MCF 10A (cell line): ENCODE measurements at regions not wholly inside any gene's neighbourhood (a gene's known extent, or its start where the extent isn't known, plus 50 kb on each side); places are given as distances from the start of the nearest gene placed in this dataset.

Source experiments
- BruUV-seq: library from RNA; stranded (reverse); fragments of 400-500 nt; replicated peaks from 2 replicates; lab custom pipeline; 2021; lab: Mats Ljungman, UMichigan
- CTCF ChIA-PET: fragments of 300-600 bp; sonication (Branson Sonifier 250); formaldehyde crosslinking; extraction: SDS; loops from one replicate; lab custom pipeline; 2021; ENCODE audit warnings: antibody characterized with exemption, inconsistent platforms; lab: Yijun Ruan, JAX
- POLR2A ChIA-PET: fragments of 300-600, 350-650 bp; sonication (Branson Sonifier 250); formaldehyde crosslinking; extraction: SDS; loops from one replicate; lab custom pipeline; 2020; ENCODE audit warnings: antibody characterized with exemption, inconsistent platforms; lab: Yijun Ruan, JAX
- DNase-seq: peaks from one replicate; pipeline ENCODE4 v3.0.0-alpha.2; 2018; ENCODE audit not compliant: unreplicated experiment
- H3K27ac Mint-ChIP-seq: one replicate; pipeline ENCODE4 v1.8.0; 2022; ENCODE audit warnings: mild to moderate bottlenecking, low read depth, mixed read lengths; ENCODE audit not compliant: unreplicated experiment
- H3K27me3 Mint-ChIP-seq: one replicate; pipeline ENCODE4 v1.8.0; 2022; ENCODE audit warnings: mixed read lengths; ENCODE audit not compliant: insufficient read depth, unreplicated experiment
- H3K36me3 Mint-ChIP-seq: one replicate; pipeline ENCODE4 v1.8.0; 2022; ENCODE audit warnings: mild to moderate bottlenecking, moderate library complexity, mixed read lengths; ENCODE audit not compliant: insufficient read depth, unreplicated experiment
- H3K4me1 Mint-ChIP-seq: one replicate; pipeline ENCODE4 v1.8.0; 2022; ENCODE audit warnings: mixed read lengths; ENCODE audit not compliant: insufficient read depth, unreplicated experiment
- H3K4me3 Mint-ChIP-seq: one replicate; pipeline ENCODE4 v1.8.0; 2022; ENCODE audit warnings: mild to moderate bottlenecking, moderate library complexity, mixed read lengths; ENCODE audit not compliant: unreplicated experiment
- H3K9me3 Mint-ChIP-seq: one replicate; pipeline ENCODE4 v1.8.0; 2022; ENCODE audit warnings: mixed read lengths; ENCODE audit not compliant: unreplicated experiment
- CTCF ChIP-seq: fragments of 200-600 bp; IDR thresholded peaks from one replicate; pipeline ENCODE4 v1.8.0; 2022; ENCODE audit warnings: antibody characterized with exemption, mild to moderate bottlenecking; ENCODE audit not compliant: unreplicated experiment
- intact Hi-C: fragments of 100-400 bp; cut with micrococcal nuclease; formaldehyde crosslinking; loops from 2 replicates; pipeline ENCODE4 v1.14.1; 2022

GRCh38 chr1:96968541-96968940 is 247.0 kb downstream of the PTBP2 start:
- BruUV-seq, result no TSS peak
- no peaks in the 10 kb centered on the region for H3K9me3 Mint-ChIP-seq
- no peaks in the 10 kb centered on the region for H3K36me3 Mint-ChIP-seq
- DNase-seq, result no peak
- ChIA-PET POLR2A (no interaction called here), CTCF (interaction anchor here (0.7 to 1.1 kb wide), 2 partner anchors 557 to 696 kb away, joined by 4 to 6 read pairs; no protein-coding TSS in a partner anchor)
- H3K4me3 Mint-ChIP-seq, result no peak overlapping the region
- H3K27ac Mint-ChIP-seq, result no peak overlapping the region
- no peaks in the 10 kb centered on the region for H3K27me3 Mint-ChIP-seq
- intact Hi-C loops, result loop anchor here (10.0 kb wide), 2 partner anchors 276 to 556 kb away; no protein-coding TSS in a partner anchor
- peaks cover 4% of the 10 kb centered on the region for H3K4me1 Mint-ChIP-seq
- TF ChIP-seq CTCF, result no peak

GRCh38 chr1:96968983-96969382 is 247.4 kb downstream of the PTBP2 start:
- POLR2A ChIA-PET, result no interaction called here
- TF ChIP-seq CTCF, result no peak
- no peaks in the 10 kb centered on the region for H3K9me3 Mint-ChIP-seq
- no peak overlapping the region for H3K27ac Mint-ChIP-seq
- BruUV-seq, result no TSS peak
- DNase-seq, result peak; percentile 30
- no peaks in the 10 kb centered on the region for H3K36me3 Mint-ChIP-seq
- H3K4me1 Mint-ChIP-seq, result peaks cover 8% of the 10 kb centered on the region
- CTCF ChIA-PET, result interaction anchor here (0.7 to 1.1 kb wide), 3 partner anchors 221 to 696 kb away, joined by 4 to 6 read pairs (median 4); no protein-coding TSS in a partner anchor
- H3K27me3 Mint-ChIP-seq, result no peaks in the 10 kb centered on the region
- no peak overlapping the region for H3K4me3 Mint-ChIP-seq
- intact Hi-C loops, result loop anchor here (10.0 kb wide), 2 partner anchors 276 to 556 kb away; no protein-coding TSS in a partner anchor

GRCh38 chr1:96969656-96970163 is 248.1 kb downstream of the PTBP2 start:
- POLR2A ChIA-PET, result no interaction called here
- H3K9me3 Mint-ChIP-seq, result no peaks in the 10 kb centered on the region
- H3K4me3 Mint-ChIP-seq, result no peak overlapping the region
- intact Hi-C loops, result loop anchor here (10.0 kb wide), 2 partner anchors 275 to 555 kb away; no protein-coding TSS in a partner anchor
- H3K36me3 Mint-ChIP-seq, result no peaks in the 10 kb centered on the region
- CTCF ChIA-PET, result interaction anchor here (0.6 to 1.1 kb wide), 5 partner anchors 12 to 737 kb away, joined by 3 to 6 read pairs (median 4); no protein-coding TSS in a partner anchor
- no TSS peak for BruUV-seq
- H3K27ac Mint-ChIP-seq, result no peak overlapping the region
- no peaks in the 10 kb centered on the region for H3K27me3 Mint-ChIP-seq
- TF ChIP-seq CTCF, result no peak
- DNase-seq, result no peak
- H3K4me1 Mint-ChIP-seq, result peaks cover 8% of the 10 kb centered on the region

- CTCF ChIA-PET, result interaction anchor here (0.7 to 1.0 kb wide), 2 partner anchors 9 to 1020 kb away, joined by 3 to 4 read pairs; no protein-coding TSS in a partner anchor
- Mint-ChIP-seq H3K9me3 (peaks cover 6% of the 10 kb centered on the region), H3K27ac (peak overlapping the region; percentile 16), H3K4me3 (no peak overlapping the region), H3K4me1 (peaks cover 8% of the 10 kb centered on the region), H3K36me3 (no peaks in the 10 kb centered on the region), H3K27me3 (no peaks in the 10 kb centered on the region)
- DNase-seq, result no peak
- no TSS peak for BruUV-seq
- intact Hi-C loops, result no loop called here
- no peak for TF ChIP-seq CTCF
- POLR2A ChIA-PET, result interaction anchor here (0.6 kb wide), 1 partner anchor 610 kb away, joined by 5 read pairs; no protein-coding TSS in a partner anchor
Observed at GRCh38 chr1:96971439-96971838, 249.9 kb downstream of the PTBP2 start.
